Ovary (tissue), 7 donors: ENCODE measurements at regions not wholly inside any gene's neighbourhood (a gene's known extent, or its start where the extent isn't known, plus 50 kb on each side); places are given as distances from the start of the nearest gene placed in this dataset.

Experiments used
- DNase-seq, 5 donors: peaks; one replicate each; pipeline ENCODE4 v3.0.0-alpha.2; 2019 to 2020
- H3K27ac ChIP-seq, 2 donors: fragments of 200-600 bp; one replicate each; pipeline versions ENCODE4 v1.5.1 to v1.8.0; 2019 to 2022
- H3K27me3 ChIP-seq: fragments of 200-600 bp; one replicate; pipeline ENCODE4 v1.8.0; 2022
- H3K36me3 ChIP-seq: fragments of 200-600 bp; sonication (generic); one replicate; pipeline ENCODE4 v1.5.1; 2019
- H3K4me1 ChIP-seq: one replicate; pipeline ENCODE4 v1.8.1; 2013; ENCODE audit warnings: mild to moderate bottlenecking, moderate library complexity; ENCODE audit not compliant: insufficient read depth
- H3K4me3 ChIP-seq: fragments of 200-600 bp; sonication (generic); one replicate; pipeline ENCODE4 v1.5.1; 2017
- H3K9me3 ChIP-seq, 2 donors: fragments of 200-600 bp in 1 of 2; sonication (generic) in 1 of 2; one replicate each; pipeline versions ENCODE4 v1.5.1 to v1.8.1; 2013 to 2019; ENCODE audit warnings: mild to moderate bottlenecking in 1 of 2, moderate library complexity in 1 of 2
- EP300 ChIP-seq: sonication (generic); formaldehyde crosslinking; IDR thresholded peaks from one replicate; pipeline ENCODE4 v1.6.1; 2017; ENCODE audit warnings: antibody characterized with exemption
- POLR2A ChIP-seq: fragments of 450-650 bp; IDR thresholded peaks from one replicate; pipeline ENCODE4 v1.6.1; 2017; ENCODE audit warnings: antibody characterized with exemption, mild to moderate bottlenecking, moderate library complexity
- WGBS, 3 donors: extraction: QIAGEN DNeasy Blood & Tissue Kit in 1 of 3; methylation state at CpG; one replicate each; pipeline versions ENCODE4 v1.1.5 to v1.1.7; 2013 to 2017; 5-methylcytosine and 5-hydroxymethylcytosine counted together
- intact Hi-C, 4 donors: fragments of 100-400 bp; cut with DNase I; formaldehyde crosslinking; loops; one replicate each; pipeline versions ENCODE4 v1.11.0 to v1.15.1; 2022 to 2023
- TF ChIP-seq, protein P1 (sequence below), 3 donors: fragments of 450-650 bp in 2 of 3; fragments of 200-600 bp in 1 of 3; IDR thresholded peaks; one replicate each; pipeline versions ENCODE4 v1.5.1 to v1.8.0; 2016 to 2022; ENCODE audit warnings: antibody characterized with exemption in 3 of 3, mild to moderate bottlenecking in 1 of 3
- donor health status: DM: no; HTN: no; CAD: no; lungs with moderate emphysema.
- donor health status: DM: no; HTN: no; CAD: no.
- donor health status: Bipolar disorder and iron deficiency.
- donor health status: DM: no; HTN: no; CAD: no.
- donor health status: DM: yes; HTN: yes; CAD: no.

DNA sequence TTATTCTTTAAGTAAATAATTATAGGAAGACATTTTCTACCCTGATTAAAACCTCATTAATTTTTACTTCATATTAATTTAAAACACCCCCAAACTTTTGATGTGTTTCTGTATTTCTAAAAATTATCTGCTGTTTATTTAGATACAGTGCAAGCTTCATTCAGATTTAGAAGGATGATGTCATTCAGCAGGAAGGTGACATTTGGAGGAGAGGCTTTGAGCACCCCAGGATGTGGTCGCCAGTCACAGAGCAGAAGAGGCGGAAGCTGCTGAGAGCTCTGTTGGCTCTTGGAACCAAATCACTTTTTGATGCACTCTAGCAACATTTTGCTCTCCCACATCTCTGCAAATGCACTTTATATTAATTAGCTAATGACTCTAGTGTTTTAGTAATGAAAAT lies 233.9 kb upstream of the CACNA2D1 start:
- H3K4me1 ChIP-seq, result no peaks in the 10 kb centered on the region
- H3K4me3 ChIP-seq, result no peak overlapping the region
- H3K9me3 ChIP-seq, result no peaks in the 10 kb centered on the region
- no peak for DNase-seq
- TF ChIP-seq EP300 (no peak), POLR2A (no peak)
- TF ChIP-seq, protein P1, sequence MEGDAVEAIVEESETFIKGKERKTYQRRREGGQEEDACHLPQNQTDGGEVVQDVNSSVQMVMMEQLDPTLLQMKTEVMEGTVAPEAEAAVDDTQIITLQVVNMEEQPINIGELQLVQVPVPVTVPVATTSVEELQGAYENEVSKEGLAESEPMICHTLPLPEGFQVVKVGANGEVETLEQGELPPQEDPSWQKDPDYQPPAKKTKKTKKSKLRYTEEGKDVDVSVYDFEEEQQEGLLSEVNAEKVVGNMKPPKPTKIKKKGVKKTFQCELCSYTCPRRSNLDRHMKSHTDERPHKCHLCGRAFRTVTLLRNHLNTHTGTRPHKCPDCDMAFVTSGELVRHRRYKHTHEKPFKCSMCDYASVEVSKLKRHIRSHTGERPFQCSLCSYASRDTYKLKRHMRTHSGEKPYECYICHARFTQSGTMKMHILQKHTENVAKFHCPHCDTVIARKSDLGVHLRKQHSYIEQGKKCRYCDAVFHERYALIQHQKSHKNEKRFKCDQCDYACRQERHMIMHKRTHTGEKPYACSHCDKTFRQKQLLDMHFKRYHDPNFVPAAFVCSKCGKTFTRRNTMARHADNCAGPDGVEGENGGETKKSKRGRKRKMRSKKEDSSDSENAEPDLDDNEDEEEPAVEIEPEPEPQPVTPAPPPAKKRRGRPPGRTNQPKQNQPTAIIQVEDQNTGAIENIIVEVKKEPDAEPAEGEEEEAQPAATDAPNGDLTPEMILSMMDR (IDR thresholded peaks at IDR 0.05), result no peak
- no peaks in the 10 kb centered on the region for H3K27me3 ChIP-seq
- no peak overlapping the region for H3K27ac ChIP-seq
- intact Hi-C loops, result no loop called here
- WGBS, 3 donors, result 65 to 78% (median 76%) methylated on average over 2 of the region's 2 CpGs
- H3K36me3 ChIP-seq, result no peaks in the 10 kb centered on the region

- Histone ChIP-seq H3K4me1 (no peaks in the 10 kb centered on the region), H3K4me3 (no peak overlapping the region), H3K27me3 (no peaks in the 10 kb centered on the region), H3K36me3 (no peaks in the 10 kb centered on the region), H3K27ac (no peak overlapping the region), H3K9me3 (no peaks in the 10 kb centered on the region)
- intact Hi-C loops, result no loop called here
- 48 to 55% (median 54%) methylated on average over 5 of the region's 5 CpGs for WGBS, 3 donors
- TF ChIP-seq EP300 (no peak), POLR2A (no peak)
- TF ChIP-seq, protein P1 (IDR thresholded peaks at IDR 0.05), result no peak
- no peak for DNase-seq
Measured at GRCh38 chr7:82676777-82677463, 233.3 kb upstream of the CACNA2D1 start.

DNA sequence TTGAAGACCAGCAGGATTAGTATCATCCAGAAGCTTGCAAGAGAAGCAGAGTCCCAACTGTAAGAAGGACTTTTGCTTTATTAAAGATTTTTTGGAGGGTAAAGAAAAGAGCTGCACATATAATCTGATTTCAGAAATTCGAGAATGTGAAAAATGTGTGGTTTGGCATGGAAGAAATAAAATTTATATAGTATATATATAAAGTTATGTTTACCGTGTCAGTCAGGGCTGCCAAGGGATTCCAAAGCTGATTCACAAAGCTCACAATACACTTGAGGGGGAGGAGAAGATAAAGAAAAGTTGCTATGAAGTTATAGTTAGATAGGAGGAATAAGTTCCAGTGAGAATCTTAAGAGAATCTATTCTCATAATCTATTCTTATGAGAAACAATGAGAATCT lies 231.8 kb upstream of the CACNA2D1 start:
- H3K9me3 ChIP-seq, result no peaks in the 10 kb centered on the region
- no peaks in the 10 kb centered on the region for H3K36me3 ChIP-seq
- TF ChIP-seq EP300 (no peak), POLR2A (no peak)
- TF ChIP-seq, protein P1 (IDR thresholded peaks at IDR 0.05), result no peak
- no peaks in the 10 kb centered on the region for H3K27me3 ChIP-seq
- intact Hi-C loops, result no loop called here
- no peak overlapping the region for H3K27ac ChIP-seq
- WGBS, 3 donors, result 55 to 64% (median 57%) methylated on average over 2 of the region's 2 CpGs
- H3K4me1 ChIP-seq, result no peaks in the 10 kb centered on the region
- H3K4me3 ChIP-seq, result no peak overlapping the region
- DNase-seq, result no peak

DNA sequence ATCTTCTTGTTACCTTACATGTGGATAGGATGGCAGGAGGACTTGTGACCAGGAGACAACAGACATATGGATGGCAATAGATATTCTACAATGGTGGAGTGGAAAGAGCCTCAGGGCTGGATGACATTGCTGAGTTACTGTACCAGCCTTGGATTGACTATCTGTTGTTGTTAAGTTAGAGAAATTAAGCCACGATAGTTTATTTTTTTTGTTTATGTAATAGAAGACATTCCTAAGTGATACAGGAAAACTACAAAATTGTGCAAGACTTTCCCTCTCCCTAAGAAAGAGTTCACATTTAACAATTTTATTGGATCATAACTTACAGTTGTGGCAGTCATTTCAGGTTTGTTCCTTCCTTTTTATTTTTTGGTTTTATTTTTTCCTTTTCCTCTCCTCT lies 230.7 kb upstream of the CACNA2D1 start:
- no peaks in the 10 kb centered on the region for H3K9me3 ChIP-seq
- H3K27me3 ChIP-seq, result no peaks in the 10 kb centered on the region
- H3K36me3 ChIP-seq, result no peaks in the 10 kb centered on the region
- H3K4me1 ChIP-seq, result no peaks in the 10 kb centered on the region
- no peak overlapping the region for H3K27ac ChIP-seq
- no peak overlapping the region for H3K4me3 ChIP-seq
- DNase-seq, result no peak
- no peak for TF ChIP-seq POLR2A
- no peak for TF ChIP-seq EP300
- TF ChIP-seq, protein P1 (IDR thresholded peaks at IDR 0.05), result no peak
- 11 to 23% (median 16%) methylated on average over 1 of the region's 1 CpG for WGBS, 3 donors
- intact Hi-C loops, result no loop called here
